Fibroblast of villous mesenchyme (primary cell): ENCODE measurements at regions not wholly inside any gene's neighbourhood (a gene's known extent, or its start where the extent isn't known, plus 50 kb on each side); places are given as distances from the start of the nearest gene placed in this dataset.
A peak's percentile ranks its signal among the peaks of the same experiment; 100 is the strongest.

Experiments
- DNase-seq: peaks from one replicate; pipeline ENCODE4 v3.0.0-alpha.2; 2010; ENCODE audit warnings: low read depth
- H3K4me3 ChIP-seq: 2 replicates; pipeline ENCODE4 v1.5.1; 2011; ENCODE audit warnings: low read depth, mild to moderate bottlenecking, low read length
- CTCF ChIP-seq: IDR thresholded peaks from 2 replicates; pipeline ENCODE4 v1.5.1; 2012; ENCODE audit warnings: low read depth, mild to moderate bottlenecking, low read length; ENCODE audit not compliant: insufficient read depth

- DNase-seq, result no peak
- TF ChIP-seq CTCF, result no peak
- no peak overlapping the region for H3K4me3 ChIP-seq
Observed at GRCh38 chr2:858646-859045, 92.0 kb upstream of the SNTG2 start.

GRCh38 chr2:857937-858336, 92.7 kb upstream of the SNTG2 start:
- TF ChIP-seq CTCF, result no peak
- no peak for DNase-seq
- H3K4me3 ChIP-seq, result no peak overlapping the region

GRCh38 chr2:857081-857480, 93.6 kb upstream of the SNTG2 start:
- no peak overlapping the region for H3K4me3 ChIP-seq
- no peak for TF ChIP-seq CTCF
- no peak for DNase-seq

GRCh38 chr2:856456-856855, 94.2 kb upstream of the SNTG2 start:
- DNase-seq, result no peak
- no peak for TF ChIP-seq CTCF
- no peak overlapping the region for H3K4me3 ChIP-seq

- TF ChIP-seq CTCF, result no peak
- no peak overlapping the region for H3K4me3 ChIP-seq
- no peak for DNase-seq
Observed at GRCh38 chr2:856041-856440, 94.6 kb upstream of the SNTG2 start.

GRCh38 chr2:855177-855576, 95.5 kb upstream of the SNTG2 start:
- no peak for TF ChIP-seq CTCF
- H3K4me3 ChIP-seq, result no peak overlapping the region
- DNase-seq, result no peak

- H3K4me3 ChIP-seq, result no peak overlapping the region
- peak; percentile 27 for TF ChIP-seq CTCF
- peak; percentile 3 for DNase-seq
Observed at GRCh38 chr2:854460-854859, 96.2 kb upstream of the SNTG2 start.
